IMR-90 (cell line): ENCODE measurements at regions not wholly inside any gene's neighbourhood (a gene's known extent, or its start where the extent isn't known, plus 50 kb on each side); places are given as distances from the start of the nearest gene placed in this dataset.

Source experiments
- ATAC-seq: fragments of 200-7000 bp; cut with Tn5 transposase; 2 replicates; pipeline ENCODE4 v1.9.1; 2020; ENCODE audit warnings: low read depth, mild to moderate bottlenecking, moderate library complexity
- BruUV-seq: library from RNA; stranded (reverse); fragments of 400-500 nt; replicated peaks from 2 replicates; lab custom pipeline; 2021; lab: Mats Ljungman, UMichigan
- CTCF ChIA-PET: fragments of 300-600 bp; formaldehyde crosslinking; extraction: SDS; loops from one replicate; lab custom pipeline; 2021; ENCODE audit warnings: antibody characterized with exemption; lab: Yijun Ruan, JAX
- POLR2A ChIA-PET: fragments of 300-600 bp; sonication (Branson Sonifier 250); formaldehyde crosslinking; loops from one replicate; lab custom pipeline; 2022; ENCODE audit warnings: antibody characterized with exemption; ENCODE audit not compliant: unreplicated experiment; lab: Charles Lee
- DNase-seq: peaks from one replicate; pipeline ENCODE4 v3.0.0; 2013
- H2AFZ ChIP-seq: replicated peaks from 2 replicates; pipeline ENCODE3; 2013; ENCODE audit warnings: low read length, mild to moderate bottlenecking; ENCODE audit not compliant: poor library complexity
- H2AK5ac ChIP-seq: 2 replicates; pipeline ENCODE4 v1.6.1; 2013; ENCODE audit warnings: low read depth, low read length, inconsistent platforms
- H2AK9ac ChIP-seq: replicated peaks from 2 replicates; pipeline ENCODE3; 2013; ENCODE audit warnings: mild to moderate bottlenecking, low read depth, low read length, moderate library complexity; ENCODE audit not compliant: poor library complexity
- H2BK120ac ChIP-seq: 2 replicates; pipeline ENCODE4 v1.6.1; 2013; ENCODE audit warnings: low read depth, low read length, inconsistent platforms
- H2BK15ac ChIP-seq: 3 replicates; pipeline ENCODE4 v1.6.1; 2013; ENCODE audit warnings: low read depth, low read length, inconsistent platforms
- H2BK20ac ChIP-seq: 2 replicates; pipeline ENCODE4 v1.6.1; 2013; ENCODE audit warnings: low read depth, mild to moderate bottlenecking, inconsistent platforms, low read length, moderate library complexity
- H2BK5ac ChIP-seq: 2 replicates; pipeline ENCODE4 v1.6.1; 2013; ENCODE audit warnings: mild to moderate bottlenecking, low read depth, low read length, inconsistent platforms; ENCODE audit not compliant: poor library complexity, severe bottlenecking
- H3K14ac ChIP-seq: replicated peaks from 2 replicates; pipeline ENCODE4 v1.6.1; 2013; ENCODE audit warnings: low read depth, low read length, inconsistent platforms
- H3K18ac ChIP-seq: 2 replicates; pipeline ENCODE4 v1.6.1; 2013; ENCODE audit warnings: low read depth, low read length, control low read depth
- H3K23ac ChIP-seq: 2 replicates; pipeline ENCODE4 v1.6.1; 2013; ENCODE audit warnings: low read depth, low read length, inconsistent platforms
- H3K27ac ChIP-seq: 2 replicates; pipeline ENCODE4 v1.5.1; 2013; ENCODE audit warnings: mild to moderate bottlenecking, control low read depth, low read length; ENCODE audit not compliant: insufficient read depth
- H3K27me3 ChIP-seq: 2 replicates; pipeline ENCODE4 v1.6.1; 2013; ENCODE audit warnings: low read length; ENCODE audit not compliant: control insufficient read depth, insufficient read depth
- H3K36me3 ChIP-seq: 2 replicates; pipeline ENCODE4 v1.6.1; 2013; ENCODE audit warnings: low read length, mixed read lengths; ENCODE audit not compliant: control insufficient read depth, insufficient read depth
- H3K4ac ChIP-seq: 2 replicates; pipeline ENCODE4 v1.6.1; 2013; ENCODE audit warnings: low read depth, low read length, inconsistent platforms
- H3K4me1 ChIP-seq: 2 replicates; pipeline ENCODE4 v1.6.1; 2013; ENCODE audit warnings: low read length, mixed read lengths; ENCODE audit not compliant: control insufficient read depth, insufficient read depth
- H3K4me2 ChIP-seq: 2 replicates; pipeline ENCODE4 v1.6.1; 2013; ENCODE audit warnings: low read depth, mild to moderate bottlenecking, control low read depth, low read length, moderate library complexity
- H3K4me3 ChIP-seq: 2 replicates; pipeline ENCODE4 v1.5.1; 2013; ENCODE audit warnings: low read depth, mild to moderate bottlenecking, control low read depth, low read length, moderate library complexity; ENCODE audit not compliant: insufficient read depth
- H3K56ac ChIP-seq: 2 replicates; pipeline ENCODE4 v1.6.1; 2013; ENCODE audit warnings: low read length, inconsistent platforms; ENCODE audit not compliant: insufficient read depth; ENCODE audit errors: extremely low read depth
- H3K79me1 ChIP-seq, 2 experiments: 2 replicates each; pipeline ENCODE4 v1.6.1; 2013; ENCODE audit warnings: low read length in 2 of 2, inconsistent platforms in 1 of 2, low read depth in 1 of 2
- H3K9ac ChIP-seq: 2 replicates; pipeline ENCODE4 v1.6.1; 2013; ENCODE audit warnings: low read depth, low read length, control low read depth
- H3K9me1 ChIP-seq: 2 replicates; pipeline ENCODE4 v1.6.1; 2013; ENCODE audit warnings: low read length, inconsistent platforms; ENCODE audit not compliant: insufficient read depth
- H3K9me3 ChIP-seq: 2 replicates; pipeline ENCODE4 v1.6.1; 2013; ENCODE audit warnings: low read length; ENCODE audit not compliant: control insufficient read depth, insufficient read depth
- H4K20me1 ChIP-seq: 2 replicates; pipeline ENCODE4 v1.6.1; 2013; ENCODE audit warnings: low read length, inconsistent platforms; ENCODE audit not compliant: insufficient read depth
- H4K5ac ChIP-seq: 2 replicates; pipeline ENCODE4 v1.6.1; 2013; ENCODE audit warnings: mild to moderate bottlenecking, low read depth, low read length, control low read depth
- H4K8ac ChIP-seq, 2 experiments: 2 replicates each; pipeline ENCODE4 v1.6.1; 2013; ENCODE audit warnings: low read depth in 2 of 2, low read length in 2 of 2, control low read depth in 1 of 2, inconsistent platforms in 1 of 2
- H4K91ac ChIP-seq: 2 replicates; pipeline ENCODE4 v1.6.1; 2013; ENCODE audit warnings: low read depth, low read length, inconsistent platforms; ENCODE audit not compliant: insufficient read depth
- CHD1 ChIP-seq: IDR thresholded peaks from 2 replicates; pipeline ENCODE4 v1.6.1; 2012; ENCODE audit warnings: low read depth, low read length, improper control_type of control experiment
- FOS ChIP-seq: fragments of 150-350 bp; IDR thresholded peaks from 2 replicates; pipeline ENCODE4 v1.6.1; 2016; ENCODE audit warnings: low read depth, low read length
- MAZ ChIP-seq: IDR thresholded peaks from 2 replicates; pipeline ENCODE4 v1.6.1; 2012; ENCODE audit warnings: low read depth, mild to moderate bottlenecking, low read length, improper control_type of control experiment, moderate library complexity, borderline replicate concordance
- POLR2A ChIP-seq: IDR thresholded peaks from 2 replicates; pipeline ENCODE4 v1.6.1; 2012; ENCODE audit warnings: mild to moderate bottlenecking, low read depth, low read length
- WGBS, 2 experiments: methylation state at CpG; one replicate each; pipeline versions ENCODE4 v1.1.5 to v1.1.7; 2013; ENCODE audit warnings: missing lambda C conversion rate in 2 of 2; ENCODE audit not compliant: insufficient read length in 1 of 2; ENCODE audit errors: extremely low coverage in 2 of 2; 5-methylcytosine and 5-hydroxymethylcytosine counted together
- dilution Hi-C: fragments of 300-500 bp; cut with HindIII; formaldehyde crosslinking; loops from one replicate; pipeline ENCODE4 v1.14.3; 2018; ENCODE audit warnings: low sequenced_read_pairs; ENCODE audit not compliant: unreplicated experiment
- in situ Hi-C: fragments of 300-500 bp; cut with MboI; formaldehyde crosslinking; loops from 3 replicates; pipeline ENCODE4 v1.14.3; 2019; ENCODE audit warnings: low sequenced_read_pairs, inconsistent platforms, mixed read lengths
- intact Hi-C: fragments of 100-400 bp; cut with micrococcal nuclease; formaldehyde crosslinking; loops from 2 replicates; pipeline ENCODE4 v1.10.0; 2022

GRCh38 chr2:136482006-136482405 lies 283.3 kb upstream of the THSD7B start:
- ChIA-PET POLR2A (no interaction called here), CTCF (no interaction called here)
- WGBS, 2 experiments, result no CpG with 5 or more reads among the region's 2 CpGs
- H3K56ac ChIP-seq, result no peak overlapping the region
- H2BK15ac ChIP-seq, result no peak overlapping the region
- no peak overlapping the region for H2AK5ac ChIP-seq
- peaks cover 20% of the 10 kb centered on the region for H3K9me3 ChIP-seq
- no peak for TF ChIP-seq FOS
- no peak for TF ChIP-seq MAZ
- no peak for TF ChIP-seq POLR2A
- TF ChIP-seq CHD1, result no peak
- H2AK9ac ChIP-seq, result no peak overlapping the region
- dilution Hi-C loops, result no loop called here
- H2BK120ac ChIP-seq, result no peak overlapping the region
- no peak overlapping the region for H4K8ac ChIP-seq
- ATAC-seq, result no peak
- no peaks in the 10 kb centered on the region for H4K20me1 ChIP-seq
- no peak overlapping the region for H4K5ac ChIP-seq
- H3K4me2 ChIP-seq, result no peak overlapping the region
- no peak overlapping the region for H3K9ac ChIP-seq
- no peak overlapping the region for H3K4me3 ChIP-seq
- no peak for DNase-seq
- H3K4me1 ChIP-seq, result no peaks in the 10 kb centered on the region
- H3K27ac ChIP-seq, result no peak overlapping the region
- no peaks in the 10 kb centered on the region for H3K79me1 ChIP-seq
- intact Hi-C loops, result no loop called here
- no peaks in the 10 kb centered on the region for H3K27me3 ChIP-seq
- H2BK5ac ChIP-seq, result no peak overlapping the region
- in situ Hi-C loops, result no loop called here
- H2BK20ac ChIP-seq, result no peak overlapping the region
- H3K36me3 ChIP-seq, result no peaks in the 10 kb centered on the region
- no peak overlapping the region for H3K4ac ChIP-seq
- H3K18ac ChIP-seq, result no peak overlapping the region
- no peak overlapping the region for H2AFZ ChIP-seq
- H3K23ac ChIP-seq, result no peak overlapping the region
- no TSS peak for BruUV-seq
- no peak overlapping the region for H4K91ac ChIP-seq
- H3K9me1 ChIP-seq, result no peaks in the 10 kb centered on the region
- H3K14ac ChIP-seq, result no peak overlapping the region
